SK-N-SH (cell line): ENCODE measurements at regions not wholly inside any gene's neighbourhood (a gene's known extent, or its start where the extent isn't known, plus 50 kb on each side); places are given as distances from the start of the nearest gene placed in this dataset.

ENCODE experiments used
- CTCF ChIA-PET: fragments of 300-600, 350-600 bp; formaldehyde crosslinking; extraction: SDS; loops from one replicate; lab custom pipeline; 2021; lab: Yijun Ruan, JAX
- POLR2A ChIA-PET: fragments of 350-600 bp; sonication (Branson Sonifier 250); formaldehyde crosslinking; extraction: SDS; loops from one replicate; lab custom pipeline; 2020; ENCODE audit warnings: antibody characterized with exemption, inconsistent platforms; lab: Yijun Ruan, JAX
- DNase-seq: peaks from one replicate; pipeline ENCODE4 v3.0.0; 2012
- H2AFZ ChIP-seq: fragments of 200-600 bp; sonication (generic); 2 replicates; pipeline ENCODE4 v1.8.1; 2016; ENCODE audit warnings: antibody characterized with exemption, mild to moderate bottlenecking, low read depth
- H3F3A ChIP-seq: fragments of 200-600 bp; sonication (generic); replicated peaks from 2 replicates; pipeline ENCODE3; 2016; ENCODE audit warnings: antibody characterized with exemption, mild to moderate bottlenecking; ENCODE audit not compliant: insufficient read depth
- H3K27ac ChIP-seq, 2 experiments: fragments of 200-500 bp in 1 of 2; fragments of 200-600 bp in 1 of 2; sonication (Bioruptor generic) in 1 of 2; sonication (generic), shearing (Covaris generic) in 1 of 2; 2 replicates each; pipeline versions ENCODE4 v1.5.1 to v1.6.1; 2014 to 2016; ENCODE audit warnings: low read depth in 2 of 2, inconsistent platforms in 1 of 2, low read length in 1 of 2, mild to moderate bottlenecking in 1 of 2, mixed read lengths in 1 of 2
- H3K27me3 ChIP-seq: fragments of 200-600 bp; sonication (generic), shearing (Covaris generic); 2 replicates; pipeline ENCODE4 v1.6.1; 2016; ENCODE audit warnings: mixed run types; ENCODE audit not compliant: insufficient read depth
- H3K36me3 ChIP-seq, 2 experiments: fragments of 200-500 bp in 1 of 2; fragments of 200-600 bp in 1 of 2; sonication (Bioruptor generic) in 1 of 2; sonication (generic) in 1 of 2; replicated peaks in 1 of 2; 2 replicates each; pipeline versions ENCODE3 to v1.5.1; 2014 to 2016; ENCODE audit warnings: low read length in 1 of 2, mild to moderate bottlenecking in 1 of 2; ENCODE audit not compliant: insufficient read depth in 2 of 2, control insufficient read depth in 1 of 2
- H3K4me1 ChIP-seq, 2 experiments: fragments of 200-500 bp in 1 of 2; fragments of 200-600 bp in 1 of 2; sonication (Bioruptor generic) in 1 of 2; sonication (generic), shearing (Covaris generic) in 1 of 2; 2 replicates each; pipeline versions ENCODE4 v1.5.1 to v1.6.1; 2014 to 2016; ENCODE audit warnings: low read depth in 1 of 2, low read length in 1 of 2, mixed run types in 1 of 2; ENCODE audit not compliant: insufficient read depth in 2 of 2, control insufficient read depth in 1 of 2
- H3K4me2 ChIP-seq: fragments of 200-600 bp; sonication (generic), shearing (Covaris generic); 2 replicates; pipeline ENCODE4 v1.6.1; 2017; ENCODE audit warnings: mixed run types
- H3K4me3 ChIP-seq, 2 experiments: fragments of 200-500 bp in 1 of 2; fragments of 200-600 bp in 1 of 2; sonication (Bioruptor generic) in 1 of 2; sonication (generic), shearing (Covaris generic) in 1 of 2; 2 replicates each; pipeline versions ENCODE4 v1.5.1 to v1.8.1; 2014 to 2016; ENCODE audit warnings: low read depth in 2 of 2, inconsistent platforms in 1 of 2, low read length in 1 of 2, mild to moderate bottlenecking in 1 of 2, mixed read lengths in 1 of 2, moderate library complexity in 1 of 2
- H3K79me2 ChIP-seq: fragments of 200-600 bp; sonication (generic); 2 replicates; pipeline ENCODE4 v1.8.1; 2017; ENCODE audit warnings: mild to moderate bottlenecking; ENCODE audit not compliant: insufficient read depth
- H3K9ac ChIP-seq: fragments of 200-600 bp; sonication (generic); 2 replicates; pipeline ENCODE4 v1.6.1; 2017; ENCODE audit warnings: mixed run types
- H3K9me2 ChIP-seq: fragments of 200-600 bp; sonication (generic); 2 replicates; pipeline ENCODE4 v1.6.1; 2017; ENCODE audit warnings: mixed run types
- H3K9me3 ChIP-seq: fragments of 200-600 bp; sonication (generic); 2 replicates; pipeline ENCODE4 v1.6.1; 2017; ENCODE audit warnings: mixed run types, mild to moderate bottlenecking, moderate library complexity
- H4K20me1 ChIP-seq: fragments of 200-600 bp; sonication (generic); 2 replicates; pipeline ENCODE4 v1.6.1; 2017; ENCODE audit warnings: mild to moderate bottlenecking, mixed run types; ENCODE audit not compliant: insufficient read depth
- CHD2 ChIP-seq: fragments of 150-350 bp; IDR thresholded peaks from 2 replicates; pipeline ENCODE4 v1.6.1; 2018; ENCODE audit warnings: low read length; ENCODE audit not compliant: partially characterized antibody
- CTCF ChIP-seq: fragments of 200-600 bp; sonication (generic); IDR thresholded peaks from 2 replicates; pipeline ENCODE4 v1.6.1; 2017; ENCODE audit warnings: antibody characterized with exemption, mild to moderate bottlenecking, moderate library complexity
- EP300 ChIP-seq, 2 experiments: IDR thresholded peaks; 2 replicates each; pipeline versions ENCODE4 v1.4.0 to v1.6.1; 2012; ENCODE audit warnings: borderline replicate concordance in 1 of 2, low read depth in 1 of 2, low read length in 1 of 2
- FOXJ3 ChIP-seq: sonication (generic); formaldehyde crosslinking; IDR thresholded peaks from 2 replicates; pipeline ENCODE4 v1.5.1; 2020; ENCODE audit warnings: mild to moderate bottlenecking, missing genetic modification reagents
- GABPA ChIP-seq: IDR thresholded peaks from 2 replicates; pipeline ENCODE4 v1.4.0; 2012; ENCODE audit warnings: low read depth, mild to moderate bottlenecking
- GATA2 ChIP-seq: sonication (generic); formaldehyde crosslinking; IDR thresholded peaks from 2 replicates; pipeline ENCODE4 v1.5.0; 2020; ENCODE audit warnings: mild to moderate bottlenecking, missing genetic modification reagents
- JUND ChIP-seq: IDR thresholded peaks from 2 replicates; pipeline ENCODE4 v1.4.0; 2012
- NFIC ChIP-seq: IDR thresholded peaks from 2 replicates; pipeline ENCODE4 v1.4.0; 2012; ENCODE audit warnings: borderline replicate concordance
- PBX3 ChIP-seq: IDR thresholded peaks from 2 replicates; pipeline ENCODE4; 2012
- RAD21 ChIP-seq: IDR thresholded peaks from 2 replicates; pipeline ENCODE4 v1.6.1; 2012; ENCODE audit warnings: mild to moderate bottlenecking, low read length
- RCOR1 ChIP-seq: fragments of 150-350 bp; IDR thresholded peaks from 2 replicates; pipeline ENCODE4 v1.6.1; 2017; ENCODE audit warnings: antibody characterized with exemption, low read length
- RXRA ChIP-seq: IDR thresholded peaks from 2 replicates; pipeline ENCODE4 v1.4.0; 2012; ENCODE audit warnings: low read depth, mild to moderate bottlenecking, borderline replicate concordance
- SMC3 ChIP-seq: IDR thresholded peaks from 2 replicates; pipeline ENCODE4 v1.6.1; 2012; ENCODE audit warnings: low read depth, low read length, improper control_type of control experiment
- TAF1 ChIP-seq: IDR thresholded peaks from 2 replicates; pipeline ENCODE4 v1.6.1; 2012; ENCODE audit warnings: low read depth, mild to moderate bottlenecking, low read length, moderate library complexity, borderline replicate concordance
- TCF12 ChIP-seq: IDR thresholded peaks from 2 replicates; pipeline ENCODE4 v1.4.0; 2012
- TEAD4 ChIP-seq: IDR thresholded peaks from 2 replicates; pipeline ENCODE4 v1.4.0; 2012; ENCODE audit warnings: mild to moderate bottlenecking, borderline replicate concordance; ENCODE audit not compliant: insufficient read depth
- YY1 ChIP-seq: IDR thresholded peaks from 2 replicates; pipeline ENCODE4 v1.4.0; 2012; ENCODE audit warnings: low read depth, mild to moderate bottlenecking
- WGBS: methylation state at CpG from one replicate; pipeline ENCODE4 v1.1.6; 2017; ENCODE audit warnings: low lambda C conversion rate; 5-methylcytosine and 5-hydroxymethylcytosine counted together
- TF ChIP-seq, protein P1 (sequence below): IDR thresholded peaks from 2 replicates; pipeline ENCODE4 v1.4.0; 2012; ENCODE audit warnings: low read depth, borderline replicate concordance

- CTCF ChIA-PET = interaction anchor here (0.8 to 1.5 kb wide), 5 partner anchors 18 to 630 kb away, joined by 3 to 4 read pairs (median 4); no protein-coding TSS in a partner anchor
- Histone ChIP-seq H3K4me1 (no peaks in the 10 kb centered on the region), H3K9me3 (no peaks in the 10 kb centered on the region), H3K4me3 (no peak overlapping the region), H3K27me3 (no peaks in the 10 kb centered on the region), H3K4me2 (no peak overlapping the region), H3K27ac (no peak overlapping the region), H3F3A (peaks cover 3% of the 10 kb centered on the region), H3K9me2 (no peaks in the 10 kb centered on the region), H2AFZ (no peak overlapping the region), H4K20me1 (no peaks in the 10 kb centered on the region), H3K9ac (no peak overlapping the region), H3K36me3 (no peaks in the 10 kb centered on the region), H3K79me2 (no peaks in the 10 kb centered on the region)
- 49% methylated on average over 3 of the region's 3 CpGs for WGBS
- POLR2A ChIA-PET = no interaction called here
- TF ChIP-seq GATA2 (CRISPR knock-in tag) (no peak), CTCF (peak; percentile 58), RAD21 (peak; percentile 53)
- peak; percentile 3 for DNase-seq
These were observed 674.3 kb upstream of the REG3G start for GRCh38 chr2:78351208-78351607.

- DNase-seq = no peak
- no peaks in the 10 kb centered on the region for H3K36me3 ChIP-seq
- 21% methylated on average over 1 of the region's 1 CpG for WGBS
- no peaks in the 10 kb centered on the region for H3K9me3 ChIP-seq
- no peak for TF ChIP-seq CHD2
- TF ChIP-seq YY1 = no peak
- TF ChIP-seq, protein P1, sequence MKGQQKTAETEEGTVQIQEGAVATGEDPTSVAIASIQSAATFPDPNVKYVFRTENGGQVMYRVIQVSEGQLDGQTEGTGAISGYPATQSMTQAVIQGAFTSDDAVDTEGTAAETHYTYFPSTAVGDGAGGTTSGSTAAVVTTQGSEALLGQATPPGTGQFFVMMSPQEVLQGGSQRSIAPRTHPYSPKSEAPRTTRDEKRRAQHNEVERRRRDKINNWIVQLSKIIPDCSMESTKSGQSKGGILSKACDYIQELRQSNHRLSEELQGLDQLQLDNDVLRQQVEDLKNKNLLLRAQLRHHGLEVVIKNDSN = no peak
- no peak for TF ChIP-seq NFIC
- no peak for TF ChIP-seq TEAD4
- no peak for TF ChIP-seq TAF1
- no peak for TF ChIP-seq TCF12
- no peak for TF ChIP-seq SMC3
- no peak for TF ChIP-seq RXRA
- TF ChIP-seq FOXJ3 (CRISPR knock-in tag) = no peak
- no peak for TF ChIP-seq EP300 (IDR thresholded peaks at IDR 0.05; ENCODE audit: borderline replicate concordance in 1 of 2, low read depth in 1 of 2, low read length in 1 of 2)
- no peak for TF ChIP-seq GABPA
- no peak for TF ChIP-seq RCOR1
- no peak for TF ChIP-seq JUND
- TF ChIP-seq PBX3 = no peak
- H3K9me2 ChIP-seq = no peaks in the 10 kb centered on the region
- no peak overlapping the region for H3K4me2 ChIP-seq
- H3K79me2 ChIP-seq = no peaks in the 10 kb centered on the region
- no peaks in the 10 kb centered on the region for H4K20me1 ChIP-seq
- POLR2A ChIA-PET = no interaction called here
- no peak overlapping the region for H3K9ac ChIP-seq
- no peak overlapping the region for H3K4me3 ChIP-seq
- no peaks in the 10 kb centered on the region for H3K27me3 ChIP-seq
- H3K27ac ChIP-seq = no peak overlapping the region
- H2AFZ ChIP-seq = no peak overlapping the region
- H3F3A ChIP-seq = peaks cover 3% of the 10 kb centered on the region
- CTCF ChIA-PET = interaction anchor here (0.6 kb wide), 1 partner anchor 10 kb away, joined by 5 read pairs; no protein-coding TSS in a partner anchor
- H3K4me1 ChIP-seq = no peaks in the 10 kb centered on the region
These were observed 672.3 kb upstream of the REG3G start for GRCh38 chr2:78353168-78353567.
